Liver (tissue), 8 donors: ENCODE measurements at regions not wholly inside any gene's neighbourhood (a gene's known extent, or its start where the extent isn't known, plus 50 kb on each side); places are given as distances from the start of the nearest gene placed in this dataset.

ENCODE experiments used
- DNase-seq: peaks from one replicate; pipeline ENCODE4 v3.0.0-alpha.2; 2017; ENCODE audit warnings: low spot score
- H3K27ac ChIP-seq, 2 donors: one replicate each; pipeline ENCODE4 v1.7.0; 2013; ENCODE audit warnings: inconsistent platforms in 2 of 2, low read length in 2 of 2, control low read depth in 1 of 2, low read depth in 1 of 2, mild to moderate bottlenecking in 1 of 2
- H3K27me3 ChIP-seq, 4 donors: one replicate each; pipeline versions ENCODE4 v1.6.1 to v1.7.0; 2013; ENCODE audit warnings: low read length in 3 of 4, inconsistent platforms in 1 of 4, mild to moderate bottlenecking in 1 of 4, moderate library complexity in 1 of 4; ENCODE audit not compliant: control insufficient read depth in 4 of 4, insufficient read depth in 4 of 4
- H3K36me3 ChIP-seq, 4 donors: one replicate each; pipeline versions ENCODE4 v1.6.1 to v1.7.0; 2013; ENCODE audit warnings: low read length in 3 of 4, mild to moderate bottlenecking in 3 of 4, low read depth in 1 of 4, moderate library complexity in 1 of 4; ENCODE audit not compliant: control insufficient read depth in 4 of 4, insufficient read depth in 3 of 4
- H3K4me1 ChIP-seq, 4 donors: one replicate each; pipeline versions ENCODE4 v1.6.1 to v1.7.0; 2013; ENCODE audit warnings: low read length in 3 of 4, mild to moderate bottlenecking in 3 of 4, moderate library complexity in 1 of 4; ENCODE audit not compliant: control insufficient read depth in 4 of 4, insufficient read depth in 4 of 4
- H3K4me3 ChIP-seq, 3 donors: one replicate each; pipeline versions ENCODE4 v1.6.1 to v1.7.0; 2013; ENCODE audit warnings: low read length in 3 of 3, control low read depth in 1 of 3, low read depth in 1 of 3, mild to moderate bottlenecking in 1 of 3
- H3K9ac ChIP-seq, 2 donors: one replicate each; pipeline ENCODE4 v1.7.0; 2013; ENCODE audit warnings: low read length in 2 of 2, mild to moderate bottlenecking in 2 of 2, moderate library complexity in 2 of 2, control low read depth in 1 of 2, low read depth in 1 of 2
- H3K9me3 ChIP-seq, 4 donors: one replicate each; pipeline versions ENCODE4 v1.6.1 to v1.7.0; 2013; ENCODE audit warnings: low read length in 3 of 4; ENCODE audit not compliant: control insufficient read depth in 4 of 4
- FOXA1 ChIP-seq: IDR thresholded peaks from 2 replicates; pipeline ENCODE4 v1.6.1; 2016; ENCODE audit warnings: antibody characterized with exemption
- FOXA2 ChIP-seq: IDR thresholded peaks from 2 replicates; pipeline ENCODE4 v1.6.1; 2016; ENCODE audit warnings: antibody characterized with exemption
- GABPA ChIP-seq, 2 donors: IDR thresholded peaks in 1 of 2; conservative IDR thresholded peaks in 1 of 2; 2 replicates each; pipeline ENCODE4 v1.6.1; 2016; ENCODE audit warnings: antibody characterized with exemption in 2 of 2, mild to moderate bottlenecking in 1 of 2, moderate library complexity in 1 of 2
- HNF4A ChIP-seq, 2 donors: conservative IDR thresholded peaks; 2 replicates each; pipeline ENCODE4 v1.6.1; 2016; ENCODE audit warnings: antibody characterized with exemption in 2 of 2, mild to moderate bottlenecking in 2 of 2
- JUND ChIP-seq, 2 donors: IDR thresholded peaks; 2 replicates each; pipeline ENCODE4 v1.6.1; 2016; ENCODE audit warnings: antibody characterized with exemption in 2 of 2
- NR2F2 ChIP-seq: IDR thresholded peaks from 2 replicates; pipeline ENCODE4 v1.6.1; 2016; ENCODE audit warnings: antibody characterized with exemption
- RAD21 ChIP-seq, 2 donors: IDR thresholded peaks; 2 replicates each; pipeline ENCODE4 v1.6.1; 2016; ENCODE audit warnings: antibody characterized with exemption in 2 of 2, mild to moderate bottlenecking in 2 of 2
- RXRA ChIP-seq, 2 donors: IDR thresholded peaks; 2 replicates each; pipeline ENCODE4 v1.6.1; 2017 to 2018; ENCODE audit warnings: antibody characterized with exemption in 2 of 2, mild to moderate bottlenecking in 1 of 2
- YY1 ChIP-seq: IDR thresholded peaks from 2 replicates; pipeline ENCODE4 v1.6.1; 2016; ENCODE audit warnings: antibody characterized with exemption, mild to moderate bottlenecking
- WGBS: extraction: QIAGEN DNeasy Blood & Tissue Kit; methylation state at CpG from one replicate; pipeline ENCODE4 v1.1.7; 2013; 5-methylcytosine and 5-hydroxymethylcytosine counted together
- TF ChIP-seq, protein P1 (sequence below): IDR thresholded peaks from 2 replicates; pipeline ENCODE4 v1.6.1; 2016; ENCODE audit warnings: antibody characterized with exemption, mild to moderate bottlenecking
- TF ChIP-seq, protein P2 (sequence below): IDR thresholded peaks from 2 replicates; pipeline ENCODE4 v1.6.1; 2016; ENCODE audit warnings: antibody characterized with exemption
- TF ChIP-seq, protein P3 (sequence below): fragments of 150-350 bp; IDR thresholded peaks from 2 replicates; pipeline ENCODE4 v1.5.1; 2017; ENCODE audit warnings: improper control_type of control experiment, low read depth, low read length; ENCODE audit not compliant: missing input control
- TF ChIP-seq, protein P4 (sequence below): IDR thresholded peaks from 2 replicates; pipeline ENCODE4 v1.6.1; 2016; ENCODE audit warnings: antibody characterized with exemption
- donor health status: healthy.
- donor health status: healthy.
- donor health status: healthy.
- donor health status: healthy.
- donor health status: healthy.

DNA sequence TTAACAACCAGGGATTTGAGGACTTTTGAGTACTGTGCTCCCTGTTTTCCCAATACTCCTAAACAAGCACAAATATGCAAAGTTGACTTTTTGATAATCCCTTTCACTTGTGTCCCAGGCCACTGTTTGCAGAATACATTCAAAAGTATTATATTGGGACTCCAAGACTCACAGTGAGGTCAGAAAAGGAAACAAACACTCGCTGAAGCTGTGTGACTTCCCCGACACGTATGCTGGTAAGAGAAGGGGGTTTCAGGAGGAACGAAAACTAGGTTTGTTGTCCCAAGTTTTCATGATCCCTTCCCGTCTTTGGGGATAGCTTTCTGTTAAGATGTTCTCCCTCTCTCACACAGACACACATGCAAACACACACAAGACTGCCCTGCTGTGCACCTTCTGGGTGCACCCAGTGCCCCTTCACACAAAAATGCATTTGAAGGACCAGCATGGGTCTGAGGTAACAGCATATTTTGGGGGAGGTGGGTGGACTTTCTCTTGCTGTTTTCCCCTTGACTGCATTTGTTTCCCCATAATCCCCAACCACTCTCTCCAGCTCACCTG lies 225.2 kb upstream of the PRICKLE2 start:
- H3K27me3 ChIP-seq: peaks cover 0 to 9% (median under 1%) of the 10 kb centered on the region in 4 donors
- H3K9me3 ChIP-seq: no peaks in the 10 kb centered on the region
- no peak overlapping the region for H3K4me3 ChIP-seq
- peaks cover 0 to 1% (median 0%) of the 10 kb centered on the region in 4 donors for H3K4me1 ChIP-seq
- TF ChIP-seq, protein P1, sequence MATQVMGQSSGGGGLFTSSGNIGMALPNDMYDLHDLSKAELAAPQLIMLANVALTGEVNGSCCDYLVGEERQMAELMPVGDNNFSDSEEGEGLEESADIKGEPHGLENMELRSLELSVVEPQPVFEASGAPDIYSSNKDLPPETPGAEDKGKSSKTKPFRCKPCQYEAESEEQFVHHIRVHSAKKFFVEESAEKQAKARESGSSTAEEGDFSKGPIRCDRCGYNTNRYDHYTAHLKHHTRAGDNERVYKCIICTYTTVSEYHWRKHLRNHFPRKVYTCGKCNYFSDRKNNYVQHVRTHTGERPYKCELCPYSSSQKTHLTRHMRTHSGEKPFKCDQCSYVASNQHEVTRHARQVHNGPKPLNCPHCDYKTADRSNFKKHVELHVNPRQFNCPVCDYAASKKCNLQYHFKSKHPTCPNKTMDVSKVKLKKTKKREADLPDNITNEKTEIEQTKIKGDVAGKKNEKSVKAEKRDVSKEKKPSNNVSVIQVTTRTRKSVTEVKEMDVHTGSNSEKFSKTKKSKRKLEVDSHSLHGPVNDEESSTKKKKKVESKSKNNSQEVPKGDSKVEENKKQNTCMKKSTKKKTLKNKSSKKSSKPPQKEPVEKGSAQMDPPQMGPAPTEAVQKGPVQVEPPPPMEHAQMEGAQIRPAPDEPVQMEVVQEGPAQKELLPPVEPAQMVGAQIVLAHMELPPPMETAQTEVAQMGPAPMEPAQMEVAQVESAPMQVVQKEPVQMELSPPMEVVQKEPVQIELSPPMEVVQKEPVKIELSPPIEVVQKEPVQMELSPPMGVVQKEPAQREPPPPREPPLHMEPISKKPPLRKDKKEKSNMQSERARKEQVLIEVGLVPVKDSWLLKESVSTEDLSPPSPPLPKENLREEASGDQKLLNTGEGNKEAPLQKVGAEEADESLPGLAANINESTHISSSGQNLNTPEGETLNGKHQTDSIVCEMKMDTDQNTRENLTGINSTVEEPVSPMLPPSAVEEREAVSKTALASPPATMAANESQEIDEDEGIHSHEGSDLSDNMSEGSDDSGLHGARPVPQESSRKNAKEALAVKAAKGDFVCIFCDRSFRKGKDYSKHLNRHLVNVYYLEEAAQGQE: no peak
- TF ChIP-seq, protein P2, sequence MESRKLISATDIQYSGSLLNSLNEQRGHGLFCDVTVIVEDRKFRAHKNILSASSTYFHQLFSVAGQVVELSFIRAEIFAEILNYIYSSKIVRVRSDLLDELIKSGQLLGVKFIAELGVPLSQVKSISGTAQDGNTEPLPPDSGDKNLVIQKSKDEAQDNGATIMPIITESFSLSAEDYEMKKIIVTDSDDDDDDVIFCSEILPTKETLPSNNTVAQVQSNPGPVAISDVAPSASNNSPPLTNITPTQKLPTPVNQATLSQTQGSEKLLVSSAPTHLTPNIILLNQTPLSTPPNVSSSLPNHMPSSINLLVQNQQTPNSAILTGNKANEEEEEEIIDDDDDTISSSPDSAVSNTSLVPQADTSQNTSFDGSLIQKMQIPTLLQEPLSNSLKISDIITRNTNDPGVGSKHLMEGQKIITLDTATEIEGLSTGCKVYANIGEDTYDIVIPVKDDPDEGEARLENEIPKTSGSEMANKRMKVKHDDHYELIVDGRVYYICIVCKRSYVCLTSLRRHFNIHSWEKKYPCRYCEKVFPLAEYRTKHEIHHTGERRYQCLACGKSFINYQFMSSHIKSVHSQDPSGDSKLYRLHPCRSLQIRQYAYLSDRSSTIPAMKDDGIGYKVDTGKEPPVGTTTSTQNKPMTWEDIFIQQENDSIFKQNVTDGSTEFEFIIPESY: no peak
- TF ChIP-seq JUND (IDR thresholded peaks at IDR 0.05) (no peak), NR2F2 (no peak)
- TF ChIP-seq, protein P3, sequence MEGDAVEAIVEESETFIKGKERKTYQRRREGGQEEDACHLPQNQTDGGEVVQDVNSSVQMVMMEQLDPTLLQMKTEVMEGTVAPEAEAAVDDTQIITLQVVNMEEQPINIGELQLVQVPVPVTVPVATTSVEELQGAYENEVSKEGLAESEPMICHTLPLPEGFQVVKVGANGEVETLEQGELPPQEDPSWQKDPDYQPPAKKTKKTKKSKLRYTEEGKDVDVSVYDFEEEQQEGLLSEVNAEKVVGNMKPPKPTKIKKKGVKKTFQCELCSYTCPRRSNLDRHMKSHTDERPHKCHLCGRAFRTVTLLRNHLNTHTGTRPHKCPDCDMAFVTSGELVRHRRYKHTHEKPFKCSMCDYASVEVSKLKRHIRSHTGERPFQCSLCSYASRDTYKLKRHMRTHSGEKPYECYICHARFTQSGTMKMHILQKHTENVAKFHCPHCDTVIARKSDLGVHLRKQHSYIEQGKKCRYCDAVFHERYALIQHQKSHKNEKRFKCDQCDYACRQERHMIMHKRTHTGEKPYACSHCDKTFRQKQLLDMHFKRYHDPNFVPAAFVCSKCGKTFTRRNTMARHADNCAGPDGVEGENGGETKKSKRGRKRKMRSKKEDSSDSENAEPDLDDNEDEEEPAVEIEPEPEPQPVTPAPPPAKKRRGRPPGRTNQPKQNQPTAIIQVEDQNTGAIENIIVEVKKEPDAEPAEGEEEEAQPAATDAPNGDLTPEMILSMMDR: no peak
- no peak overlapping the region for H3K9ac ChIP-seq
- DNase-seq: no peak
- H3K36me3 ChIP-seq: no peaks in the 10 kb centered on the region
- H3K27ac ChIP-seq: no peak overlapping the region
- 68% methylated on average over 5 of the region's 5 CpGs for WGBS

DNA sequence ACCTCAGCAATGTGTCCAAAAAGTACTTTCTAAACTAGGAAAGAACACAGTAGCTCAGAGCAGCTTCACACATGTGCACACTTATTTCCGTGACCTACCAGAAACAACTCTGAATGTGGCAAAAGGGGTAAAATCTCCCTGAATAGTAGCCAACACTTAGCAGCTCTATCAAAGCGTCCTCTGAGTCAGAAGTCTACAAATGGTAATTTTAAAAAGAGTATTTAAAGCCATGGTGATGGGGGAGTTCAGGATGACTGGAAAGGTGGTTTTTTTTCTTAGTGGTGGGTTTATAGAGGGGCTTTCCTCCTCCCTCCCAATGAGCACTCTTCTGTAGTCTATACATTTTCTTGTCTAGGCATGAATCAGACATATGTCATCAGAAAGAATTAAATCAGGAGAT lies 223.8 kb upstream of the PRICKLE2 start:
- Histone ChIP-seq H3K4me1 (peaks cover 4 to 10% (median 9%) of the 10 kb centered on the region in 4 donors), H3K9me3 (no peaks in the 10 kb centered on the region), H3K27ac (no peak overlapping the region), H3K36me3 (no peaks in the 10 kb centered on the region), H3K27me3 (peaks cover 3 to 11% (median 9%) of the 10 kb centered on the region in 4 donors), H3K4me3 (no peak overlapping the region), H3K9ac (no peak overlapping the region)
- TF ChIP-seq FOXA2 (no peak), FOXA1 (no peak), RAD21 (IDR thresholded peaks at IDR 0.05) (no peak), NR2F2 (no peak), YY1 (no peak)
- DNase-seq: no peak
- WGBS: 88% methylated on average over 2 of the region's 2 CpGs

DNA sequence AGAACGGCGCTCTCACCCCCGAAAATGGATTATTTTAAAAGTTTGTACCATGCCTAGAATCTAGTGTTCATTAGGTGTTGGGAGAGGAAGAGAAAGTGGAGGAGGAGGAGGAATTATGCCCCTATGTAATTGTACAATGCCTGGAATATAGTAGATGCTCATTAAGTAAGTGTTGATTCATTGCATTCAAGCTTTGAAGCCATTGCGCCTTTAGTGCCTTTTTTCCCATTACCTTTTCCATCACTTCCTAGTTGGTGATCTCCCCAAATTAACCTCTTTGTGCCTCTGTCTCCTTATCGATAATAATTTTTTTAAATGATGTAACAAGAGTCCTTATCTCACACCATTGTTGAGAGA lies 220.7 kb upstream of the PRICKLE2 start:
- H3K4me1 ChIP-seq: peaks cover 4 to 10% (median 9%) of the 10 kb centered on the region in 4 donors
- 83% methylated on average over 5 of the region's 5 CpGs for whole genome bisulfite sequencing
- no peak overlapping the region for H3K4me3 ChIP-seq
- no peak overlapping the region for H3K9ac ChIP-seq
- H3K27me3 ChIP-seq: peaks cover 4 to 15% (median 15%) of the 10 kb centered on the region in 4 donors
- no peak overlapping the region for H3K27ac ChIP-seq
- no peaks in the 10 kb centered on the region for H3K9me3 ChIP-seq
- H3K36me3 ChIP-seq: no peaks in the 10 kb centered on the region
- no peak for DNase-seq
- TF ChIP-seq JUND (IDR thresholded peaks at IDR 0.05) (no peak), RXRA (IDR thresholded peaks at IDR 0.05) (no peak), HNF4A (conservative IDR thresholded peaks at IDR 0.05) (no peak), RAD21 (IDR thresholded peaks at IDR 0.05) (no peak), FOXA1 (no peak), GABPA (IDR thresholded peaks at IDR 0.05 in 1 of 2, conservative IDR thresholded peaks at IDR 0.05 in 1 of 2) (no peak), YY1 (no peak)
- TF ChIP-seq, protein P3: no peak
- TF ChIP-seq, protein P4, sequence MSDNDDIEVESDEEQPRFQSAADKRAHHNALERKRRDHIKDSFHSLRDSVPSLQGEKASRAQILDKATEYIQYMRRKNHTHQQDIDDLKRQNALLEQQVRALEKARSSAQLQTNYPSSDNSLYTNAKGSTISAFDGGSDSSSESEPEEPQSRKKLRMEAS: no peak
- TF ChIP-seq, protein P1: no peak
